H1 (cell line): ENCODE measurements at regions not wholly inside any gene's neighbourhood (a gene's known extent, or its start where the extent isn't known, plus 50 kb on each side); places are given as distances from the start of the nearest gene placed in this dataset.

Source experiments
- CEBPB ChIP-seq: IDR thresholded peaks from 2 replicates; pipeline ENCODE4 v1.6.1; 2012; ENCODE audit warnings: low read depth, low read length
- EP300 ChIP-seq, 2 experiments: IDR thresholded peaks; 1 replicate in 1 of 2; 2 replicates in 1 of 2; pipeline ENCODE4 v1.6.1; 2011 to 2012; ENCODE audit warnings: low read depth in 2 of 2, low read length in 2 of 2, mild to moderate bottlenecking in 2 of 2, borderline replicate concordance in 1 of 2, inconsistent platforms in 1 of 2, moderate library complexity in 1 of 2
- HDAC2 ChIP-seq, 2 experiments: fragments of 300-600 bp in 1 of 2; sonication (generic) in 1 of 2; IDR thresholded peaks; 2 replicates each; pipeline ENCODE4 v1.6.1; 2011 to 2012; ENCODE audit warnings: low read depth in 2 of 2, low read length in 2 of 2, mild to moderate bottlenecking in 2 of 2, moderate library complexity in 2 of 2, borderline replicate concordance in 1 of 2, inconsistent platforms in 1 of 2
- MAFK ChIP-seq: IDR thresholded peaks from 2 replicates; pipeline ENCODE4 v1.6.1; 2012; ENCODE audit warnings: low read depth, mild to moderate bottlenecking, improper control_type of control experiment, low read length
- NRF1 ChIP-seq: IDR thresholded peaks from 2 replicates; pipeline ENCODE4 v1.6.1; 2011; ENCODE audit warnings: mild to moderate bottlenecking, low read depth, low read length, improper control_type of control experiment
- POLR2A ChIP-seq, 2 experiments: IDR thresholded peaks; 1 replicate in 1 of 2; 2 replicates in 1 of 2; pipeline ENCODE4 v1.6.1; 2011; ENCODE audit warnings: low read depth in 2 of 2, low read length in 2 of 2, mild to moderate bottlenecking in 2 of 2; ENCODE audit errors: control extremely low read depth in 1 of 2
- RBBP5 ChIP-seq: IDR thresholded peaks from 2 replicates; pipeline ENCODE4 v1.7.1; 2012; ENCODE audit warnings: low read depth, mild to moderate bottlenecking, inconsistent platforms, low read length, moderate library complexity, borderline replicate concordance
- RFX5 ChIP-seq: IDR thresholded peaks from 2 replicates; pipeline ENCODE4 v1.6.1; 2011; ENCODE audit warnings: low read depth, low read length, improper control_type of control experiment, borderline replicate concordance
- SIX5 ChIP-seq: IDR thresholded peaks from 2 replicates; pipeline ENCODE4 v1.6.1; 2011; ENCODE audit warnings: mild to moderate bottlenecking, low read depth, low read length
- SP1 ChIP-seq: IDR thresholded peaks from 2 replicates; pipeline ENCODE4 v1.6.1; 2011; ENCODE audit warnings: low read depth, low read length
- TF ChIP-seq, protein P1 (sequence below), 3 experiments: IDR thresholded peaks; 1 replicate in 2 of 3; 2 replicates in 1 of 3; pipeline versions ENCODE4 v1.5.1 to v1.6.1; 2011; ENCODE audit warnings: low read length in 3 of 3, mild to moderate bottlenecking in 3 of 3, inconsistent platforms in 2 of 3, low read depth in 1 of 3, moderate library complexity in 1 of 3; ENCODE audit not compliant: insufficient read depth in 1 of 3; ENCODE audit errors: control extremely low read depth in 1 of 3
- TF ChIP-seq, protein P2 (sequence below): IDR thresholded peaks from 2 replicates; pipeline ENCODE4 v1.6.1; 2011; ENCODE audit warnings: low read length, improper control_type of control experiment

DNA sequence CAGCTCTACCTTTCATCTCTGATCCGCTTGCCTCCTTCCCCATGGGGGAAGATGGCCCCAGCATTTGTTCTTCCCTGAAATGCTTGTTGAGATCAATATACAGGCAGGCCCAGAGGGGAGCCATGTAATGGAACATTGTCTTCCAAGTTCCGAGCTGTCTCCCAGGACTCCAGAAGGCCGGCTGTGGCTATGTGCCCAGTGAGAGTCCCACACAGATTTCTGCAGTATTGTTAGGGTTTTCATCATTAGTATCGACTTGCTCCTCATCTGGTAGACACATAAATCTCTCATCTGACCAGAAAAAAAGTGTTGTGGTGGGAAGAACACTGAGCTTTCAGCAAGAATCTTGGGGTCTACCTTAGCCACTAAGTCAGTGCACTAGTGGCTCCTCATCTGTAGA is 163.4 kb downstream of the TRIM29 start:
- TF ChIP-seq, protein P1, sequence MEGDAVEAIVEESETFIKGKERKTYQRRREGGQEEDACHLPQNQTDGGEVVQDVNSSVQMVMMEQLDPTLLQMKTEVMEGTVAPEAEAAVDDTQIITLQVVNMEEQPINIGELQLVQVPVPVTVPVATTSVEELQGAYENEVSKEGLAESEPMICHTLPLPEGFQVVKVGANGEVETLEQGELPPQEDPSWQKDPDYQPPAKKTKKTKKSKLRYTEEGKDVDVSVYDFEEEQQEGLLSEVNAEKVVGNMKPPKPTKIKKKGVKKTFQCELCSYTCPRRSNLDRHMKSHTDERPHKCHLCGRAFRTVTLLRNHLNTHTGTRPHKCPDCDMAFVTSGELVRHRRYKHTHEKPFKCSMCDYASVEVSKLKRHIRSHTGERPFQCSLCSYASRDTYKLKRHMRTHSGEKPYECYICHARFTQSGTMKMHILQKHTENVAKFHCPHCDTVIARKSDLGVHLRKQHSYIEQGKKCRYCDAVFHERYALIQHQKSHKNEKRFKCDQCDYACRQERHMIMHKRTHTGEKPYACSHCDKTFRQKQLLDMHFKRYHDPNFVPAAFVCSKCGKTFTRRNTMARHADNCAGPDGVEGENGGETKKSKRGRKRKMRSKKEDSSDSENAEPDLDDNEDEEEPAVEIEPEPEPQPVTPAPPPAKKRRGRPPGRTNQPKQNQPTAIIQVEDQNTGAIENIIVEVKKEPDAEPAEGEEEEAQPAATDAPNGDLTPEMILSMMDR (IDR thresholded peaks at IDR 0.05; ENCODE audit: control extremely low read depth in 1 of 3, insufficient read depth in 1 of 3, low read depth in 1 of 3, low read length in 3 of 3) = no peak
- TF ChIP-seq HDAC2 (IDR thresholded peaks at IDR 0.05; ENCODE audit: borderline replicate concordance in 1 of 2, low read depth in 2 of 2, low read length in 2 of 2) (no peak), CEBPB (no peak), SP1 (no peak), EP300 (IDR thresholded peaks at IDR 0.05; ENCODE audit: borderline replicate concordance in 1 of 2, low read depth in 2 of 2, low read length in 2 of 2) (no peak), RFX5 (no peak), RBBP5 (no peak), MAFK (no peak), NRF1 (no peak), SIX5 (no peak), POLR2A (IDR thresholded peaks at IDR 0.05; ENCODE audit: control extremely low read depth in 1 of 2, low read depth in 2 of 2, low read length in 2 of 2) (no peak)
- TF ChIP-seq, protein P2, sequence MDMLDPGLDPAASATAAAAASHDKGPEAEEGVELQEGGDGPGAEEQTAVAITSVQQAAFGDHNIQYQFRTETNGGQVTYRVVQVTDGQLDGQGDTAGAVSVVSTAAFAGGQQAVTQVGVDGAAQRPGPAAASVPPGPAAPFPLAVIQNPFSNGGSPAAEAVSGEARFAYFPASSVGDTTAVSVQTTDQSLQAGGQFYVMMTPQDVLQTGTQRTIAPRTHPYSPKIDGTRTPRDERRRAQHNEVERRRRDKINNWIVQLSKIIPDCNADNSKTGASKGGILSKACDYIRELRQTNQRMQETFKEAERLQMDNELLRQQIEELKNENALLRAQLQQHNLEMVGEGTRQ = no peak
